Parathyroid adenoma (tissue), 2 donors: ENCODE measurements at regions not wholly inside any gene's neighbourhood (a gene's known extent, or its start where the extent isn't known, plus 50 kb on each side); places are given as distances from the start of the nearest gene placed in this dataset.

Source experiments
- H2AFZ ChIP-seq: fragments of 300-600 bp; sonication (generic); one replicate; pipeline ENCODE4 v1.7.0; 2017; ENCODE audit warnings: antibody characterized with exemption, mild to moderate bottlenecking
- H3K27ac ChIP-seq: fragments of 300-600 bp; sonication (generic); one replicate; pipeline ENCODE4 v1.7.0; 2017
- H3K27me3 ChIP-seq: fragments of 300-600 bp; sonication (generic); one replicate; pipeline ENCODE4 v1.7.0; 2017; ENCODE audit warnings: low read length; ENCODE audit not compliant: control insufficient read depth, insufficient read depth
- H3K36me3 ChIP-seq: fragments of 300-600 bp; sonication (generic); one replicate; pipeline ENCODE4 v1.7.0; 2017; ENCODE audit warnings: low read length; ENCODE audit not compliant: control insufficient read depth, insufficient read depth
- H3K4me1 ChIP-seq: fragments of 300-600 bp; sonication (generic); one replicate; pipeline ENCODE4 v1.7.0; 2017; ENCODE audit warnings: control low read depth
- H3K4me2 ChIP-seq: fragments of 300-600 bp; sonication (generic); one replicate; pipeline ENCODE4 v1.7.0; 2017; ENCODE audit warnings: low read length
- H3K4me3 ChIP-seq: fragments of 300-600 bp; sonication (generic); one replicate; pipeline ENCODE4 v1.7.0; 2017; ENCODE audit warnings: low read depth, low read length
- H3K79me2 ChIP-seq: fragments of 300-600 bp; sonication (generic); one replicate; pipeline ENCODE4 v1.7.0; 2017; ENCODE audit warnings: control low read depth
- H3K9ac ChIP-seq: fragments of 300-600 bp; sonication (generic); one replicate; pipeline ENCODE4 v1.7.0; 2017; ENCODE audit warnings: mild to moderate bottlenecking
- H3K9me3 ChIP-seq: fragments of 300-600 bp; sonication (generic); one replicate; pipeline ENCODE4 v1.7.0; 2017; ENCODE audit warnings: low read length; ENCODE audit not compliant: control insufficient read depth
- CTCF ChIP-seq: fragments of 300-600 bp; sonication (generic); IDR thresholded peaks from one replicate; pipeline ENCODE4 v1.7.0; 2017; ENCODE audit warnings: antibody characterized with exemption, mild to moderate bottlenecking
- donor health status: primary hyperparathyroidism.

GRCh38 chr10:130921911-130922440 lies 389.5 kb downstream of the TCERG1L start:
- Histone ChIP-seq H3K27ac (no peak overlapping the region), H2AFZ (no peak overlapping the region), H3K4me1 (peaks cover 4% of the 10 kb centered on the region), H3K27me3 (no peaks in the 10 kb centered on the region), H3K9me3 (no peaks in the 10 kb centered on the region), H3K79me2 (no peaks in the 10 kb centered on the region), H3K4me2 (no peak overlapping the region), H3K36me3 (no peaks in the 10 kb centered on the region), H3K4me3 (no peak overlapping the region), H3K9ac (no peak overlapping the region)
- TF ChIP-seq CTCF: no peak

GRCh38 chr10:130923596-130923995 lies 387.9 kb downstream of the TCERG1L start:
- Histone ChIP-seq H3K4me3 (no peak overlapping the region), H3K4me1 (peaks cover 4% of the 10 kb centered on the region), H2AFZ (no peak overlapping the region), H3K36me3 (no peaks in the 10 kb centered on the region), H3K9me3 (no peaks in the 10 kb centered on the region), H3K79me2 (no peaks in the 10 kb centered on the region), H3K27ac (no peak overlapping the region), H3K27me3 (no peaks in the 10 kb centered on the region), H3K9ac (no peak overlapping the region), H3K4me2 (no peak overlapping the region)
- TF ChIP-seq CTCF: no peak

- H3K4me1 ChIP-seq: peaks cover 4% of the 10 kb centered on the region
- no peak for TF ChIP-seq CTCF
- no peak overlapping the region for H3K27ac ChIP-seq
- H3K4me3 ChIP-seq: no peak overlapping the region
- no peaks in the 10 kb centered on the region for H3K79me2 ChIP-seq
- no peak overlapping the region for H3K4me2 ChIP-seq
- H3K9me3 ChIP-seq: no peaks in the 10 kb centered on the region
- no peaks in the 10 kb centered on the region for H3K36me3 ChIP-seq
- H3K9ac ChIP-seq: no peak overlapping the region
- no peaks in the 10 kb centered on the region for H3K27me3 ChIP-seq
- H2AFZ ChIP-seq: no peak overlapping the region
These were observed 387.2 kb downstream of the TCERG1L start for GRCh38 chr10:130924138-130924819.

GRCh38 chr10:130926442-130926841 lies 385.1 kb downstream of the TCERG1L start:
- peaks cover 4% of the 10 kb centered on the region for H3K4me1 ChIP-seq
- H3K36me3 ChIP-seq: no peaks in the 10 kb centered on the region
- H3K4me3 ChIP-seq: no peak overlapping the region
- no peak overlapping the region for H2AFZ ChIP-seq
- no peaks in the 10 kb centered on the region for H3K9me3 ChIP-seq
- TF ChIP-seq CTCF: no peak
- no peaks in the 10 kb centered on the region for H3K79me2 ChIP-seq
- H3K4me2 ChIP-seq: no peak overlapping the region
- H3K27ac ChIP-seq: no peak overlapping the region
- no peak overlapping the region for H3K9ac ChIP-seq
- no peaks in the 10 kb centered on the region for H3K27me3 ChIP-seq

- Histone ChIP-seq H3K79me2 (no peaks in the 10 kb centered on the region), H3K27me3 (no peaks in the 10 kb centered on the region)
These were observed 384.4 kb downstream of the TCERG1L start for GRCh38 chr10:130927157-130927556.

More at GRCh38 chr10:130927157-130927556, 384.4 kb downstream of the TCERG1L start:
- TF ChIP-seq CTCF: no peak
- Histone ChIP-seq H3K27ac (no peak overlapping the region), H3K9me3 (no peaks in the 10 kb centered on the region), H3K4me2 (no peak overlapping the region), H3K4me1 (peaks cover 4% of the 10 kb centered on the region), H3K4me3 (no peak overlapping the region), H3K36me3 (no peaks in the 10 kb centered on the region), H2AFZ (no peak overlapping the region), H3K9ac (no peak overlapping the region)
